ENCODE measurements at regions not wholly inside any gene's neighbourhood (a gene's known extent, or its start where the extent isn't known, plus 50 kb on each side); places are given as distances from the start of the nearest gene placed in this dataset.

DNA sequence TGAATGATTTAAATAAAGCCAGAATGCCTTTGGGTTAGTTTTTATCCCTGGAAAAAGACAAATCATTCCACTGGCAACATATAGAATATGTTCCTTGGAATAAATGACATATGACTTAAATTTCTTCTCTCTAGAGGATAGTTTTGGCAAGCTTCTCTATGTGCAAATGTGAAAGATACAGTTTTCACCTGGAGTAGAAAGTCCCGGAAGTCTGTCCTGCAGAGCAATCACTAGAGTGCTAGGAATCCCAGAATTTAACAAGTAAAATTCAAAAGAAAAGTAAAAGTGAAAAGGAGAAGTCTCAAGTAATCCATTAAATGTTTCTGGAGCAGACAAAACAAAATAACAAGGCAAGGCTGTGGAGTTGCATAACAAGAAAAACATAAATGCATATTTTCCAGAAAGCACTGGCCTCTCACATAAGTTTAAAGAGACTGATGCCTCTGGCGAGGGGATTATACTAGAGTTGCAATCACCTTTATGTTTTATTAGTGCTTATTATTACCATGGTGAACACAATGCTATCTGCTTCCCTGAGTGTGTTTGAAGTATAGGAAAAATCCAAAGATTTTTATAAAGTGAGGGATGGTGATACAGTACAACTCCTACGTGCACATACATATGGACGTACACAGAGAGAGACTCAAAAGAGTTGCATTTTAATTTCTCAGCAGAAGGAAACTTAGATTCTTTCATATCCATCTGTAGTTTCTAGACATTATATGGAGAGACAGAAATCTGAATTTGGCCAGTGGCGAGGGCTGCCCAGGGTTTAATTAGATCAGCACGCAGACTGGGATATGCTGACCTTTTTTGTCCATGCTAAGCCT lies 188.3 kb upstream of the ANKRD55 start:
- TF ChIP-seq, protein P1, sequence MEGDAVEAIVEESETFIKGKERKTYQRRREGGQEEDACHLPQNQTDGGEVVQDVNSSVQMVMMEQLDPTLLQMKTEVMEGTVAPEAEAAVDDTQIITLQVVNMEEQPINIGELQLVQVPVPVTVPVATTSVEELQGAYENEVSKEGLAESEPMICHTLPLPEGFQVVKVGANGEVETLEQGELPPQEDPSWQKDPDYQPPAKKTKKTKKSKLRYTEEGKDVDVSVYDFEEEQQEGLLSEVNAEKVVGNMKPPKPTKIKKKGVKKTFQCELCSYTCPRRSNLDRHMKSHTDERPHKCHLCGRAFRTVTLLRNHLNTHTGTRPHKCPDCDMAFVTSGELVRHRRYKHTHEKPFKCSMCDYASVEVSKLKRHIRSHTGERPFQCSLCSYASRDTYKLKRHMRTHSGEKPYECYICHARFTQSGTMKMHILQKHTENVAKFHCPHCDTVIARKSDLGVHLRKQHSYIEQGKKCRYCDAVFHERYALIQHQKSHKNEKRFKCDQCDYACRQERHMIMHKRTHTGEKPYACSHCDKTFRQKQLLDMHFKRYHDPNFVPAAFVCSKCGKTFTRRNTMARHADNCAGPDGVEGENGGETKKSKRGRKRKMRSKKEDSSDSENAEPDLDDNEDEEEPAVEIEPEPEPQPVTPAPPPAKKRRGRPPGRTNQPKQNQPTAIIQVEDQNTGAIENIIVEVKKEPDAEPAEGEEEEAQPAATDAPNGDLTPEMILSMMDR (IDR thresholded peaks at IDR 0.05): no peak
- Histone ChIP-seq H2AFZ (ENCODE audit: insufficient read depth, low read depth, low read length, poor library complexity, severe bottlenecking) (peak overlapping the region; percentile 37), H3K4me2 (replicated peaks; ENCODE audit: extremely low read depth, low read length, poor library complexity, severe bottlenecking) (peak overlapping the region; percentile 38), H3K79me2 (ENCODE audit: insufficient read depth, low read length) (no peaks in the 10 kb centered on the region), H3K4me3 (replicated peaks in 1 of 3; ENCODE audit: low read depth in 2 of 3, low read length in 3 of 3) (peak overlapping the region in 1 of 3 experiments; percentile 16), H3K27me3 (ENCODE audit: control insufficient read depth in 2 of 2, insufficient read depth in 2 of 2, low read length in 2 of 2) (no peaks in the 10 kb centered on the region), H3K9me3 (replicated peaks in 1 of 2; ENCODE audit: control insufficient read depth in 1 of 2, insufficient read depth in 1 of 2, low read length in 2 of 2) (peaks cover 10 to 14% of the 10 kb centered on the region in 2 donors), H3K27ac (ENCODE audit: low read depth in 1 of 2, low read length in 2 of 2) (peak overlapping the region in 1 of 2 donors; percentile 39), H3K9ac (ENCODE audit: insufficient read depth, low read length, poor library complexity, severe bottlenecking) (no peak overlapping the region), H4K20me1 (ENCODE audit: insufficient read depth, low read length) (no peaks in the 10 kb centered on the region), H3K4me1 (ENCODE audit: control insufficient read depth in 1 of 2, insufficient read depth in 2 of 2, low read length in 2 of 2) (peaks cover 29 to 34% of the 10 kb centered on the region in 2 donors), H3K36me3 (replicated peaks in 1 of 2; ENCODE audit: control insufficient read depth in 1 of 2, insufficient read depth in 2 of 2, low read length in 2 of 2) (no peaks in the 10 kb centered on the region)
- Mint-ChIP-seq H3K4me1 (peaks cover 30% of the 10 kb centered on the region), H3K36me3 (peaks cover 4% of the 10 kb centered on the region in 2 donors), H3K27me3 (ENCODE audit: low read depth in 3 of 3) (no peaks in the 10 kb centered on the region), H3K27ac (peak overlapping the region in 6 of 7 donors; percentile 30 to 70 (median 34)), H3K4me3 (peak overlapping the region in 1 of 2 donors; percentile 46), H3K9me3 (peaks cover 10 to 26% (median 17%) of the 10 kb centered on the region in 7 donors)
- no peak for DNase-seq
- intact Hi-C loops (cut with micrococcal nuclease): no loop called here
- 100% methylated on average over 3 of the region's 6 CpGs for WGBS (ENCODE audit: insufficient coverage)

DNA sequence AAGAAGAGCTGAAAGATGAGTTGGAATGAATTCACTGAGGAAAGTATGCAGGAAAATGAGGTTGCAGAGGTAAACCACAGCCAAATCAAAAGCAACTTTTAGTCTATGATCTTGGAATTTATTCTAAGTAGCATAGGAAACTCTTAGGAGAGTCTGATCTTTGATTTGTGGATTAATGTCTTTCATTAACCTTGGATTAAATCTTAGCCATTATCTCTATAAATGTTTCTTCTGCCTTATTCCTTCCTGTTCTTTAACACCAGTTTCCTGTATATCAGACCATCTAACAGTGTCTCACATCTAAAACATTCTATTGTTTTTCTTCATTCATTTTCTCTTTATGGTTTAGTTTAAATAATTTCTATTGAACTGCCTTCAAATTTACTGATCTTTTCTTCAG lies 187.2 kb upstream of the ANKRD55 start:
- Histone ChIP-seq H3K27ac (ENCODE audit: low read depth in 1 of 2, low read length in 2 of 2) (no peak overlapping the region), H2AFZ (ENCODE audit: insufficient read depth, low read depth, low read length, poor library complexity, severe bottlenecking) (no peak overlapping the region), H3K4me3 (replicated peaks in 1 of 3; ENCODE audit: low read depth in 2 of 3, low read length in 3 of 3) (no peak overlapping the region), H3K36me3 (replicated peaks in 1 of 2; ENCODE audit: control insufficient read depth in 1 of 2, insufficient read depth in 2 of 2, low read length in 2 of 2) (no peaks in the 10 kb centered on the region), H3K9ac (ENCODE audit: insufficient read depth, low read length, poor library complexity, severe bottlenecking) (no peak overlapping the region), H3K4me1 (ENCODE audit: control insufficient read depth in 1 of 2, insufficient read depth in 2 of 2, low read length in 2 of 2) (peaks cover 41 to 46% of the 10 kb centered on the region in 2 donors), H4K20me1 (ENCODE audit: insufficient read depth, low read length) (no peaks in the 10 kb centered on the region), H3K79me2 (ENCODE audit: insufficient read depth, low read length) (no peaks in the 10 kb centered on the region), H3K9me3 (replicated peaks in 1 of 2; ENCODE audit: control insufficient read depth in 1 of 2, insufficient read depth in 1 of 2, low read length in 2 of 2) (peaks cover 10 to 14% of the 10 kb centered on the region in 2 donors), H3K27me3 (ENCODE audit: control insufficient read depth in 2 of 2, insufficient read depth in 2 of 2, low read length in 2 of 2) (no peaks in the 10 kb centered on the region), H3K4me2 (replicated peaks; ENCODE audit: extremely low read depth, low read length, poor library complexity, severe bottlenecking) (no peak overlapping the region)
- Mint-ChIP-seq H3K27me3 (ENCODE audit: low read depth in 3 of 3) (no peaks in the 10 kb centered on the region), H3K9me3 (peaks cover 10 to 26% (median 17%) of the 10 kb centered on the region in 7 donors), H3K4me1 (peaks cover 41% of the 10 kb centered on the region), H3K36me3 (peaks cover 4% of the 10 kb centered on the region in 2 donors), H3K4me3 (no peak overlapping the region), H3K27ac (no peak overlapping the region)
- intact Hi-C loops (cut with micrococcal nuclease): no loop called here
- no peak for DNase-seq
- TF ChIP-seq, protein P1 (IDR thresholded peaks at IDR 0.05): no peak
